HG02588 (cell line): ENCODE measurements at regions not wholly inside any gene's neighbourhood (a gene's known extent, or its start where the extent isn't known, plus 50 kb on each side); places are given as distances from the start of the nearest gene placed in this dataset.

Source experiments
- ATAC-seq: cut with Tn5 transposase; IDR thresholded peaks from one replicate; pipeline ENCODE4 v1.9.1; 2021; ENCODE audit warnings: mild to moderate bottlenecking, moderate library complexity; ENCODE audit not compliant: unreplicated experiment

DNA sequence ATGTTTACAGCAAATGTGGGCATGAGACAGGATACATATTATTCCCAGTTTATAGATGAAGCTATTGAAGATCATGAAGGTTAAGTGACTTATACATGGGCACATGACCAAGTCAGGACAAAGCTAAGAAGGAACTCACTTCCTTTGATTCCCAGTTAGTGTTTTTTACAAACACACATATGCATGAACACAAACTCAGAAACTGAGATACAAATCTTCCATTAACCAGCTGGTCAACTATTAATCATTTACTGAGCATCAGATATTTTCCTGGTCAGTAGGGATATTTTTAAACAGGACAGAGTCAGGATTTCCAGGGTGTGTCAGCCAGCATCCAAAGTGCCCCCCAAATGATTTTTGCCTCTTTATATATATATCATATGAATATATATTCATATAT lies 222.2 kb downstream of the OGFRL1 start:
- no peak for ATAC-seq

DNA sequence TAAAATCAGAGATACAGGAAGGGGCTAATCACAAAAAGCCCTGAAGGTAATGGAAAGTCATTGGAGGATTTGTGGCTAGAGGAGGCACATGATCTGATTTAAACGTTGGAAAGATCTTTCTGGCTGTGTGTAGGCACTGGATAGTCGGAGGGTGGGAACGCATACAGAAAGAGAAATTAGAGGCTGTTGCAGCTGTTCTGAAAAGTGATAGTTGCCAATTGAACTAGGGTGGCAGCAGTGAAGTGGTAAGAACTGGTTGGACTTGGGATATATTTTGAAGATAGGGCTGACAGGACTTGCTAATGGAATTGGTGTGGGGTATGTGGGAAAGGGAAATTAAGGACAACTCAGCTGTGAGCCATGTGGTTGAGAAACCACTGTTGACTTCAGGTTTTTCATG lies 223.6 kb downstream of the OGFRL1 start:
- no peak for ATAC-seq

DNA sequence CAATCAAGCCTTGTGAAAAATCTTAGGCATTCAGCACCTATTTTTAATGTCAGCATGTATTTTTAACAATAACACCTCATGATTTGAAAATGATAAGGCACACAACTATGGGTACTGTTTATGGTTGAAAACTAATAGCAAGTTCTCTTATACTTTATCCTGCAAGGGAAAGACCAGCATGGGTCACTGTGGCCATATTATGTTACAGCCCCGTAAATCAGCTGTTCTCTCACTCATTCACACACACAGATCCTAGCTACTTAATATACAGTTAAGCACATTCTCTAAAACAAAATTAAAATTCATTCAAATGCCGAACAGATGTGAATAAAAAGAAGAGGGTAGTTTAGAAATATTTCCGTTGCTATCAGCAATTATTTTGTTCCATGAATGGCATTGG lies 224.4 kb downstream of the OGFRL1 start:
- no peak for ATAC-seq

DNA sequence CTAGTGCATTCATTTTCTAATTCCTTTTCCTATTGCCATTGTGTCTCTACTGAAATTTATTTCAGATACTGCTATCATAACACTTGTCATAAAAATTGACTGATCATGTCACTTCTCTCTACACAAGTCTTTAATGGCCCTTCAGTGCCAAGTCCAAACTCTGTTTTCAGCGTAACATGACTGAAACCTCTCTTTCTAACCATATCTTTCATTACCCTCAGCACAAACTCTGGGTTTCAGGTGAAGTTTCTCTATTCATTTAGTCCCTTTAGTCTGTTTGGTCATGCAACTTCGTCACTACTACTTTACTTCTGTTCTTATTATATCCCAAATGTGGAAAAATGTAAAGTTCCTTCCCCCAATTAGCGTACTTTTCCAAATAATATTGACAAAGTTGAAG lies 234.9 kb downstream of the OGFRL1 start:
- peak; percentile 84 for ATAC-seq

DNA sequence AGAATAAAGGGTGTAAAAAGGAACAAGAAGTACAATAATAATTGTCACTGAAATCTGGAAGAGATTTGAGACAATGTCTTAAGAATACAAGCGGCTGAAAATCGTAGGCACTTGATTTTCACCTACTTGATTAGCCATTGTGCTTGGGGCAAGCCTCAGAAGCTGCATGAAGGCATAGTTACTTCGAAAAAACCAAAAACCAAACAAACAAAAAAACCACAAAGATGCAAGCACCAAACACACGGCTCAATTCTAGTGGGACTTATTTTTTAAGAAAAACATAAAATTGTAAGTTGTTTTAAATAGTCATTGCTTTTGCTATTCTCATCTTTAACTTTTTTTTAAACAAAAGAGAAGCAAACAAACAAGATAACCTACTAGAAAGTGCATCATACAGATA lies 235.6 kb downstream of the OGFRL1 start:
- ATAC-seq, result no peak

DNA sequence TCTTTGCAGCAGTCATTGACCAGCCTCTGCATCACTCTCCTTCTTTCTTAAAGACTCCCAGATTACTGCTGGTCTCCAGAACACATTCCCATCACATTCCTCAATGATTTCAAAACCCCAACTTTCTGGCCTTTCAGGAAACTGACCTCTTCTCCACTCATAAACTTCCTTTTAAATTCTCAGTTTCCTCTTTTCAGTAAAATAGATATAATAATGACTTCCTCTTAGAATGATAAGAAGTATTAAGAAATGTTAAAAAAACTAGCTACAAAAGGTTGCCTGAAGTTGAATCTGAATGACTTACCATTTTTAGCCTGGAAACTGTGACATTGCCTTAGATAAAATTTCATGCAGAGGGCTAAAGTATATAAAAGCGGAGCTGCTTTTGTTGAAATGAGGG lies 239.3 kb downstream of the OGFRL1 start:
- no peak for ATAC-seq

DNA sequence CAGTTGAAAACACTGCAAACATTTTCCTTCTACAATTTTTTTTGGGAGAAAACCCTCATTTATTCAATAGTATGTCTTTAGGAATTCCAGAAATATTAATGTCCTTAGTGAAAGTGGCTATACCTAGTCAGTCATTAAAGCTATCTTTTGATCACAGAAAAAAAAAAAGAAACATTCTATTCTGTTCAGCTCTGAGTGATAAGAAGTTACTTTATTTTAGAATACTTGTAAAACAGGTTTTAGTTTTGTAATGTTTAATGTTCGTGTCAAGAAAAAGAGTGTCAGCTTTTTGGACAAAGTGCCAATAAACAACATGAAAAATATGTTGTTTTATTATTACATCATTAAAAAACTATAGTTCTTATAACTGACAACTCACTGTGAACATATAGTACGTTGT lies 240.4 kb downstream of the OGFRL1 start:
- no peak for ATAC-seq

DNA sequence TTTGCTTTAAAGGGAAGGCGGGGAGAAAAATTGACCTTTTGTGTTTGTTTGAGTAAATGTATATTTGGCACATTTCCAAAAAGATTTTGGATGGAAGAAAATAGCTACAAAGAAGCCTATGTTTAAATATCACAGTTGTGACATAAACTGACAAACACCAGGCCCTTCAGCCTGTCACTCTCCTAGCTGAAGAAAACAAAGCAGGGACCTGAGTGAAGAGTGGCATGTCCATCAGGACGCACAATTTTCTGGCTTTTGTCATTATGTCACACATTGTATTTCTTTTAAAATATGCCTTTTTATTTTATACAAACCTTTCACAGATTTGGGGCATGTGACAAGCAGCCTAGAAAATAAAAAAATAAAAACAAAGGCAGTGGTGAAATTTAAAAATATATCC lies 241.2 kb downstream of the OGFRL1 start:
- no peak for ATAC-seq

DNA sequence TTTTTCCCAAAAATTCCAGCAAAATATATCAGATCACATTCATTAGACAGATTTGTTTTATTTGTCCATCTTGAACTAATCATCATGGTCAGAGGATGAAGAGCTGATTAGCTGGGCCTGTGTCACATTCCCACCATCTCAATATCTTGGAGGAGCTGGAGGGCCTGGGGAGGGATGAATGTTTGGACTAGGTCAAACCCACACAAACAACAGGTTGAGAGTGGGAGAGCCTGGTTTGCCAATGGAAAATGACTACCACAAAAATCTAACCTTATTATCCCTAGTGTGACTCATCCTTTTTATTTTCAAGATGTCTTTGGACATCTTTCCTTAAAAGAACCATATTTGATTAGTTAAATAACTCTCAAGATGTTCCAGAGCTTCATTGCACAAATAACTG lies 242.4 kb downstream of the OGFRL1 start:
- ATAC-seq, result no peak

DNA sequence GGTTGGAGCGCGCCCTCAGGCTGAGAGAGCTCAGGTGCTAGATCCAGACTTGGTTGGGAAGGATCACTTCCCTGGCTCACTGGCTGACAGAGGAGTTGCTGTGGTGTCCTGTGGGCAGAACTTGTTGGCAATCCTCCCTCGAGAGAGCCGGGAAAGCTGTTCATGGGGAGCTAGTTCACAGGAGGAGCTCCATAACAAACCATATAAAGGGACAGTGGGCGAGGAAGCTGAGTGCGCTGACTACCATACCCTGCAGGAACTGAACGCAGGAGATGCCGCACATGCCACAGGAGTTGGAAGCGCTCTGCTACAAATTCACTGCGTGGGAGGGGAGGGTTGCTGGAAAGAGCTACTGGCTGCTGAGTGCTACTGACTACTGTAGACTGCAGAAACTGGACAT lies 243.2 kb downstream of the OGFRL1 start:
- no peak for ATAC-seq

DNA sequence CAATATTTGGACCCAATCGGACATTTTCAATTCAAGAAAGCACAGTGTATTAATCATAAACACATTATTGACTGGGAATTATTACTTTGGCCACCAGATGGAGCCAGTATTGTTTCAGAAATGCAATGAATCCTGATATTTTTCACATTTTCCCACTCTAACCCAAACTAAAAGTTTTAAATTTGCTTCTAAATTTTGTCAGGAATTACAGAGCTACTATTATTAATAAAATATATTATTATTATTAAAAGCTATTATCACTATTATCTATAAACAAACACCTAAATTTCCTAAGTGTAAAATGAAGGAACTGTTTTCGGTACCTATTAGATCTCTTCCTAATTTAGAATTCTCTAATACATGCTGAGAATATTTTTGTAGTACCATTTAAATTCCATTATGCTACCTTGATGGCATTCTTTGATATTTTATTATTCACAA lies 245.3 kb downstream of the OGFRL1 start:
- no peak for ATAC-seq

DNA sequence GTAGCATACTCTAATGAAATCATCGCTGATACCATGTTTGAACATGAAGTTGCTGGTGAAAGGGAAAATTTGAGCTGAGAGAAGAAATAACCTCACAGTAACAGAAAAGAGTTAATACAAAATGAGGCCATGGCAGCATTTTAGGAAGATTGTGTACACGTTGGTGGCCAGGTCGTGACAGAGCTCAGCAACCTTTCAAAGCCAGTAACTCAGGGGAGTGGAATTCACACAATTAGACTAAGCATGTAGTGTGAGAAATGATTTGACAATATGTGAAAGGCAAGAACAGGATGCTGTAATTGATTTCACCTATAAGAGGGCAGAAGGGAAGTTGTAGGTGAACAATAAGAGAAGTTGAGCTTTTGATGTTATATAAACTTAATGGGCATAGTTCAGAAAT lies 246.3 kb downstream of the OGFRL1 start:
- no peak for ATAC-seq

DNA sequence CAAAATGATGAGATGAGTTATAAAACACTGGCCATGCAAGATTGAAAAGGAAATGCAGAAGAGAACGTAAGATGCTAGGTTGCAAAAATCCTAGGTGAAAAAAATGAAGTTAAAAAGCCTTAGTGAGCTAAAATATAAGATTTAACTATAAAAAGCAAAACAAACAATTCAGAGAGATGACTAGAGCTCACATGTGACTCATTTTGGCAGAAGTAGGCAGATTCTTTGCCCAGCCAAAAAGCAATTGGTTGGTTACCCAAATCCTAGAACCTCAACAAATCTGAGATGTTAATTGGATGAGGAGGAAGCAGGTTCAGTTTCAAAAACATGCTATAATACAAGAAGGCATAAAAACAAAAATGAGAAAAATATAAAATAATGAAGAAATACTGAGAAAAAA lies 249.1 kb downstream of the OGFRL1 start:
- ATAC-seq, result no peak

DNA sequence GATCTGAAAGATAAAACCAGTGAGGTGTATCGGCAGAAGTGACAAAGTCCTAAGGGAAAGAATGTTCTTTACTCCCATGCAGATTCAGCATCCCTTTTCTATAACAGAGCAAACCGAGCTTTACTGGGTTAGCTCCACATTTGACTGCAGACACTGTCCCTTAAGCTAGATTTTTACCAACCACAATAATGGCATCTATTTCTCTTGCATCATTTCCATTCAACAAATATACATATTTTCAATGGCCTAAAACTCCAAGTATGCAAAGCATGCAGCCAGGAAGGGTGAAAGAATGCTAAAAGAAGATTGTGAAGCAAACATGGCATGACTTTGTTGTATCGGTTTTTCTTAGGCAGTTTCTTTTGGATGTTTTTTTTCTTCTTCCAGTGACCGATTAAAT lies 255.4 kb downstream of the OGFRL1 start:
- ATAC-seq, result no peak

DNA sequence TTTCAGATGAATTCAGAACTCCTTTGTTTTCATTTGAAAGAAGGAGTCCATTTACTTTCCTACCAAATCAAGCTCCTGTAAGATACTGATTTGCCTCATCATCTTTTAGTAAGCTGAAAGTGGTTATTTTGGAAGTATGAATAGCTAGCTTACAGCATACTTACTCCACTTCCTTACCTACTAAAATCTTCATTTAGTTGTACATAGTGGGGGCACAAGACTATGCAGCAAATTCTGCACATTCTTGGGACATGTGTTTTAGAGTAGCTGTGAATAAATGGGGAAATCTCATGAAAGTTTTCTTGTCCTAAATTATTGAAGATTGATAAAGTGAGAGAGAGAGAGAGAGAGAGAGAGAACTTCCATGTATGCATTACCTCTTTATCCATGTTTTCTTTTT lies 256.3 kb downstream of the OGFRL1 start:
- no peak for ATAC-seq

DNA sequence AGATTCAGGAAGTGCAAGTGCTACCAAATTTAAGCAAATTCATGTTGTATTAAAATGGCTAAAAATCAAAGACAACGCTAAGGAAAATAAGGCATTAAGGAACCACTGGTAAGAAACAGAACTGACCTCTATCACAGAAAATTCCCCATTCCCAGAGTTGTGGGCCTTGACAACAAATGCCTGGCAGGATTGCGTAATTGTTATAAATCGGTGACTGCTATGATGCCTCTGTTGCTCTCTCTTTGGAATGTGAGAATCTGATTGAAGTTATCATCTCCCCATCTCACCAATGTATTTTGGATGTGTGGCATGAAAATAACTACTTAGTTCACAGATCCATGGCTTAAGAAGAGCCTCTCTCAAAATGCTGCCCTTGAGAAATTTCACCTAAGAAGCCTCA lies 257.3 kb downstream of the OGFRL1 start:
- no peak for ATAC-seq

DNA sequence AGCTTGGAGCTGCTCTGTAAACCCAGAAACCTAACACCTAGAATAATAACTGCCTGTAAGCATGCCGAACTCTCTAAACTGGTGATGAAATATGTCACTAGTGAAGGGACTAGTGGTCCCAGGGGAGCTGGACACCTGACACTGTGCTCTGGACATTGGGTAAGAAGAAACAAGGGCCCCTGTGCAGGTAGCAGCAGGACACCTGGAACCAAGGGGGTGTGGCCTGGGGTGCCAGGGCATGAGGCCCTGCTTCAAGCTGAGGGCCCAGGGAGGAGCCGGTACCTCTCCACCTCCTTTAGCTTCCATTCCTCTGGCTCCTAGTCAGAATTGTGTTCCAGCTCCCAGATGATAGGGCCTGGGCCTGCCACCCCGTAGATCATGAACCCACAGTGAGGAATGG lies 263.2 kb downstream of the OGFRL1 start:
- no peak for ATAC-seq

DNA sequence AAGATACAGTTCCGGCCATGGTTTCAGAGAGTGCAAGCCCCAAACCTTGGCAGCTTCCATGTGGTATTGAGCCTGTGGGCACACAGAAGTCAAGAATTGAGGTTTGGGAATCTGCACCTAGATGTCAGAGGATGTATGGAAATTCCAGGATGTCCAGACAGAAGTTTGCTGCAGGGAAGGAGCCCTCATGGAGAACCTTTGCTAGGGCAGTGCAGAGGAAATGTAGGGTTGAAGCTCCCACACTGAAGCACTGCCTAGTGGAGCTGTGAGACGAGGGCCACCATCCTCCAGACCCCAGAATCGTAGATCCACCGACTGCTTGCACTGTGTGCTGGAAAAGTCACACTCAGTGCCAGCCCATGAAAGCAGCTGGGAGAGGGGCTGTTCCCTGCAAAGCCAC lies 267.5 kb downstream of the OGFRL1 start:
- no peak for ATAC-seq

DNA sequence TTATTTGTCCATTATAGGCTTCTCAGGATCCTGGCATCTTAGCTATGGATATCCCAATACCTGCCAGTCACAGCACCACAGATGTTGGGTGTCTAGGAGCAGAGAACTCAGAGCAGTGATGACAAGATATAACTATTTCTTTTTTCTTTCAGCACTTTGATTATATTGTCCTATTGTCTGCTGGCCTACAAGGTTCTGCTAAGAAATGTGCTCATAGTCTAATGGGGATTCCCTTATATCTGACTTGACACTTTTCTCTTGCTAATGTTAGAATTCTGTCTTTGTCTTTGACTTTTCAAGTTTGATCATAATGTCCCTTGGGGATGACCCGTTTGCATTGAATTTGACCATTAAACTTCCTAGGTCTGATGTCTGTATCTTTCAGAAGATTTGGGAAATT lies 270.4 kb downstream of the OGFRL1 start:
- ATAC-seq, result no peak

DNA sequence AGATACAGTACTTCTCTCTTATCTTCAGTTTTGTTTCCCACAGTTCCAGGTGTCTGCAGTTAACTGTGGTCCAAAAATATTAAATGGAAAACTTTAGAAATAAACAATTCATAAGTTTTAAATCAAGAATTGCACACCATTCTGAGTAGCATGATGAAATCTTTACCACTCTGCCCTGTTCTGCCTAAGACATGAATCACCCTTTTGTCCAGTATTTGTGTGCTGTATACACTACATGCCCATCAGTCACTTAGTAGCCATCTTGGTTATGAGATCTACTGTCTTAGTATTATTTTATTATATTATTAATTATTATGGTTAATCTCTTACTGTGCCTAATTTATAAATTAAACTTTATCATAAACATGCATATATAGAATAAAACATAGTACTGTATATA lies 279.0 kb downstream of the OGFRL1 start:
- ATAC-seq, result no peak

DNA sequence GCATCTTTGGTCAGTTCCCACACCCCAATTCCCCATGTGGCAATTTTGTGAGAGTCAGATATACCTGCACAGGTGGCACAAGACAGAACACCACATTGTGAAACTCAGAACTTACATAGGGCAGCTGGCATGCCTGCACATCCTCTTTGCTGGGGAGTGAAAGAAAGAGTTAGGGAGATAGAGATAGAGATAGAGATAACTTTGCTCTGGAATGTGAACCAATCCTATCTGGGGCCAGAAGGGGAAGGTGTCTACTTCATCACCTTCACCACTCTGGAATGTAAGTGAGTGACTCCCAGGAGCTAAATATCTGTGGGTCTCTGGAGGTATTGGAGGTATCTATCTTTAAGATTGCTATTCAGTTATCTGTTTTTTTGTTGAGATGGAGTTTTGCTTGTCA lies 289.2 kb downstream of the OGFRL1 start:
- ATAC-seq, result no peak

DNA sequence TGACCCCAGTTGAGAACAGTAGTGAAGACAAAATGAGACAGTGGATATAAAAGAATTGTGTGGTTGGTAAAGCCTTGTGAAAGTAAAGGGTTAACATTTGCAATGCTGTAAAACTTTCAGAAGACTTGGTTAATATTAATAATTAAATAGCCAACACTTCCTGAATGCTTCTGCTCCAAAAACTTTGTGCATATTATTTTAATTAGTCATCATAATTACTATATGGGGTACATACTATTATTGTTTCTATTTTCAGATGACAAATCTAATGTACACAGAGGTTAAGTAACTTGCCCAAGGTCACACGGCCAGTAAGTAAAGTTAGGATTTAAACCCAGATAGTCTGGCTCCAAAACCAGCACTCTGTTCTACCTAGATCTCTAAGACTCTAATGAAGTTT lies 291.3 kb downstream of the OGFRL1 start:
- ATAC-seq, result no peak

DNA sequence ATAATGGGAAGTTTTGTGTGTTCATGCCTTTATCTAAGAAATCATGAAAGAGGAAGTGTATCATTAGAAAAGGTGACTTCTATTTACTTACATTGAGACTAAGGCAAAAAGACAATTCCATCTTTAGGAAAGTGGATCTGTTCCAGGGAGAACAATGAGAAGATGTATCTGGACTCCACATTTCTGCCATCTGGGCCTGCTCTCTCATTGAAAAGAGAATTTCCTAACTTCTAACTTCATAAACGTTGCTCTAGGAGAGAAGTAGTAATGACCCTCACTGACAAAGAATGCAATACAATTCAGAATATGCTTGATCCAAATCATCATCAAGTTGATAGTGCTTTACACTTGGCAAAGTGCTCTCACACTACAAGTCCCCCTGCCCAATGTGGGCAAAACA lies 294.2 kb downstream of the OGFRL1 start:
- ATAC-seq, result no peak
